Stimulated activated memory B cell treated with anti-CD40 and anti-IgM and Interleukin-4, amounts not matched to agents 10 μg/mL and 1 μg/mL and 100 μg/mL, for 72 hours (primary cell): ENCODE measurements at regions not wholly inside any gene's neighbourhood (a gene's known extent, or its start where the extent isn't known, plus 50 kb on each side); places are given as distances from the start of the nearest gene placed in this dataset.

ENCODE experiments used
- ATAC-seq: fragments of 150-1000 bp; cut with Tn5 transposase; 2 replicates; pipeline ENCODE4 v1.10.0; 2021
- H3K27ac Mint-ChIP-seq: one replicate; pipeline ENCODE4 v1.8.0; 2022; ENCODE audit warnings: mild to moderate bottlenecking, mixed read lengths
- H3K27me3 Mint-ChIP-seq: one replicate; pipeline ENCODE4 v1.8.0; 2022; ENCODE audit warnings: mixed read lengths
- H3K36me3 Mint-ChIP-seq: one replicate; pipeline ENCODE4 v1.8.0; 2022; ENCODE audit warnings: mixed read lengths
- H3K4me1 Mint-ChIP-seq: one replicate; pipeline ENCODE4 v1.8.0; 2022; ENCODE audit warnings: mixed read lengths
- H3K4me3 Mint-ChIP-seq: one replicate; pipeline ENCODE4 v1.8.0; 2022; ENCODE audit warnings: mild to moderate bottlenecking, moderate library complexity, mixed read lengths
- H3K9me3 Mint-ChIP-seq: one replicate; pipeline ENCODE4 v1.8.0; 2022; ENCODE audit warnings: mixed read lengths

GRCh38 chr6:44561060-44561623 is 173.6 kb downstream of the CDC5L start:
- no peaks in the 10 kb centered on the region for H3K9me3 Mint-ChIP-seq
- ATAC-seq = no peak
- peaks cover 51% of the 10 kb centered on the region for H3K27me3 Mint-ChIP-seq
- H3K4me3 Mint-ChIP-seq = no peak overlapping the region
- peaks cover 6% of the 10 kb centered on the region for H3K4me1 Mint-ChIP-seq
- H3K36me3 Mint-ChIP-seq = no peaks in the 10 kb centered on the region
- H3K27ac Mint-ChIP-seq = no peak overlapping the region

GRCh38 chr6:44561832-44562665 is 174.5 kb downstream of the CDC5L start:
- Mint-ChIP-seq H3K36me3 (no peaks in the 10 kb centered on the region), H3K27me3 (peaks cover 51% of the 10 kb centered on the region), H3K27ac (no peak overlapping the region), H3K4me1 (peaks cover 6% of the 10 kb centered on the region), H3K4me3 (peak overlapping the region; percentile 44), H3K9me3 (no peaks in the 10 kb centered on the region)
- ATAC-seq = no peak

- Mint-ChIP-seq H3K9me3 (no peaks in the 10 kb centered on the region), H3K4me1 (peaks cover 6% of the 10 kb centered on the region), H3K27me3 (peaks cover 45% of the 10 kb centered on the region), H3K4me3 (no peak overlapping the region), H3K36me3 (no peaks in the 10 kb centered on the region), H3K27ac (no peak overlapping the region)
- ATAC-seq = no peak
Measured at GRCh38 chr6:44563397-44563796, 175.9 kb downstream of the CDC5L start.

GRCh38 chr6:44564906-44565524 is 177.5 kb downstream of the CDC5L start:
- H3K4me3 Mint-ChIP-seq = no peak overlapping the region
- H3K27me3 Mint-ChIP-seq = peaks cover 32% of the 10 kb centered on the region
- H3K4me1 Mint-ChIP-seq = peaks cover 6% of the 10 kb centered on the region
- H3K27ac Mint-ChIP-seq = no peak overlapping the region
- no peaks in the 10 kb centered on the region for H3K36me3 Mint-ChIP-seq
- no peaks in the 10 kb centered on the region for H3K9me3 Mint-ChIP-seq
- no peak for ATAC-seq

- Mint-ChIP-seq H3K27me3 (peaks cover 26% of the 10 kb centered on the region), H3K36me3 (no peaks in the 10 kb centered on the region), H3K27ac (no peak overlapping the region), H3K4me1 (no peaks in the 10 kb centered on the region), H3K9me3 (no peaks in the 10 kb centered on the region), H3K4me3 (no peak overlapping the region)
- no peak for ATAC-seq
Measured at GRCh38 chr6:44567406-44567805, 179.9 kb downstream of the CDC5L start.

GRCh38 chr6:44569131-44569530 is 181.6 kb downstream of the CDC5L start:
- no peak overlapping the region for H3K27ac Mint-ChIP-seq
- peaks cover 26% of the 10 kb centered on the region for H3K27me3 Mint-ChIP-seq
- H3K4me3 Mint-ChIP-seq = no peak overlapping the region
- no peaks in the 10 kb centered on the region for H3K9me3 Mint-ChIP-seq
- ATAC-seq = no peak
- H3K4me1 Mint-ChIP-seq = no peaks in the 10 kb centered on the region
- no peaks in the 10 kb centered on the region for H3K36me3 Mint-ChIP-seq

GRCh38 chr6:44569931-44570385 is 182.5 kb downstream of the CDC5L start:
- no peak for ATAC-seq

GRCh38 chr6:44571510-44571909 is 184.0 kb downstream of the CDC5L start:
- Mint-ChIP-seq H3K27ac (no peak overlapping the region), H3K4me3 (no peak overlapping the region), H3K36me3 (no peaks in the 10 kb centered on the region), H3K27me3 (peaks cover 27% of the 10 kb centered on the region), H3K4me1 (no peaks in the 10 kb centered on the region), H3K9me3 (no peaks in the 10 kb centered on the region)
- ATAC-seq = no peak

More at GRCh38 chr6:44569931-44570385, 182.5 kb downstream of the CDC5L start:
- H3K4me1 Mint-ChIP-seq = no peaks in the 10 kb centered on the region
- no peak overlapping the region for H3K4me3 Mint-ChIP-seq
- no peaks in the 10 kb centered on the region for H3K9me3 Mint-ChIP-seq
- no peak overlapping the region for H3K27ac Mint-ChIP-seq
- peaks cover 27% of the 10 kb centered on the region for H3K27me3 Mint-ChIP-seq
- H3K36me3 Mint-ChIP-seq = no peaks in the 10 kb centered on the region

- ATAC-seq = no peak
- no peak overlapping the region for H3K27ac Mint-ChIP-seq
- no peaks in the 10 kb centered on the region for H3K36me3 Mint-ChIP-seq
- peaks cover 27% of the 10 kb centered on the region for H3K27me3 Mint-ChIP-seq
- no peak overlapping the region for H3K4me3 Mint-ChIP-seq
- H3K9me3 Mint-ChIP-seq = no peaks in the 10 kb centered on the region
- no peaks in the 10 kb centered on the region for H3K4me1 Mint-ChIP-seq
Measured at GRCh38 chr6:44572346-44572745, 184.8 kb downstream of the CDC5L start.

- peaks cover 27% of the 10 kb centered on the region for H3K27me3 Mint-ChIP-seq
- no peaks in the 10 kb centered on the region for H3K9me3 Mint-ChIP-seq
- no peaks in the 10 kb centered on the region for H3K4me1 Mint-ChIP-seq
- no peaks in the 10 kb centered on the region for H3K36me3 Mint-ChIP-seq
- H3K4me3 Mint-ChIP-seq = no peak overlapping the region
- H3K27ac Mint-ChIP-seq = no peak overlapping the region
- no peak for ATAC-seq
Measured at GRCh38 chr6:44575644-44576043, 188.1 kb downstream of the CDC5L start.

- ATAC-seq = no peak
- H3K27me3 Mint-ChIP-seq = peaks cover 25% of the 10 kb centered on the region
- H3K36me3 Mint-ChIP-seq = no peaks in the 10 kb centered on the region
- no peaks in the 10 kb centered on the region for H3K4me1 Mint-ChIP-seq
- H3K9me3 Mint-ChIP-seq = no peaks in the 10 kb centered on the region
- no peak overlapping the region for H3K27ac Mint-ChIP-seq
- H3K4me3 Mint-ChIP-seq = no peak overlapping the region
Measured at GRCh38 chr6:44576132-44576631, 188.7 kb downstream of the CDC5L start.

GRCh38 chr6:44580901-44581300 is 193.4 kb downstream of the CDC5L start:
- Mint-ChIP-seq H3K9me3 (peaks cover 7% of the 10 kb centered on the region), H3K36me3 (no peaks in the 10 kb centered on the region), H3K27me3 (no peaks in the 10 kb centered on the region), H3K27ac (no peak overlapping the region), H3K4me1 (no peaks in the 10 kb centered on the region), H3K4me3 (no peak overlapping the region)
- ATAC-seq = no peak

- ATAC-seq = no peak
- no peaks in the 10 kb centered on the region for H3K27me3 Mint-ChIP-seq
- no peak overlapping the region for H3K27ac Mint-ChIP-seq
- H3K4me1 Mint-ChIP-seq = no peaks in the 10 kb centered on the region
- no peak overlapping the region for H3K4me3 Mint-ChIP-seq
- no peaks in the 10 kb centered on the region for H3K36me3 Mint-ChIP-seq
- peaks cover 7% of the 10 kb centered on the region for H3K9me3 Mint-ChIP-seq
Measured at GRCh38 chr6:44582930-44583329, 195.4 kb downstream of the CDC5L start.

GRCh38 chr6:44590471-44590870 is 203.0 kb downstream of the CDC5L start:
- Mint-ChIP-seq H3K36me3 (no peaks in the 10 kb centered on the region), H3K4me1 (no peaks in the 10 kb centered on the region), H3K4me3 (no peak overlapping the region), H3K27ac (no peak overlapping the region), H3K9me3 (peaks cover 2% of the 10 kb centered on the region), H3K27me3 (peaks cover 54% of the 10 kb centered on the region)
- no peak for ATAC-seq

- Mint-ChIP-seq H3K9me3 (peaks cover 2% of the 10 kb centered on the region), H3K27ac (no peak overlapping the region), H3K4me3 (no peak overlapping the region), H3K27me3 (peaks cover 60% of the 10 kb centered on the region), H3K4me1 (no peaks in the 10 kb centered on the region), H3K36me3 (no peaks in the 10 kb centered on the region)
- ATAC-seq = no peak
Measured at GRCh38 chr6:44593539-44593944, 206.0 kb downstream of the CDC5L start.
